22Rv1 (cell line): ENCODE measurements at regions not wholly inside any gene's neighbourhood (a gene's known extent, or its start where the extent isn't known, plus 50 kb on each side); places are given as distances from the start of the nearest gene placed in this dataset.

ENCODE experiments used
- H3K27ac ChIP-seq: fragments of 450-650 bp; 2 replicates; pipeline ENCODE4 v1.5.1; 2017
- CTCF ChIP-seq: fragments of 450-650 bp; IDR thresholded peaks from 2 replicates; pipeline ENCODE4 v1.5.1; 2017; ENCODE audit warnings: mild to moderate bottlenecking
- ZFX ChIP-seq: fragments of 450-650 bp; IDR thresholded peaks from 2 replicates; pipeline ENCODE4 v1.6.1; 2017; ENCODE audit warnings: antibody characterized with exemption, borderline replicate concordance

- TF ChIP-seq ZFX (no peak), CTCF (no peak)
- H3K27ac ChIP-seq: no peak overlapping the region
Measured at GRCh38 chr5:152942633-152943336, 537.7 kb upstream of the NMUR2 start.

GRCh38 chr5:152953788-152954483 is 536.5 kb upstream of the GRIA1 start:
- TF ChIP-seq ZFX (no peak), CTCF (no peak)
- H3K27ac ChIP-seq: no peak overlapping the region

GRCh38 chr5:152956943-152957613 is 533.4 kb upstream of the GRIA1 start:
- no peak overlapping the region for H3K27ac ChIP-seq
- no peak for TF ChIP-seq ZFX
- TF ChIP-seq CTCF: no peak

- TF ChIP-seq ZFX (no peak), CTCF (no peak)
- H3K27ac ChIP-seq: no peak overlapping the region
Measured at GRCh38 chr5:152978141-152978835, 512.2 kb upstream of the GRIA1 start.

GRCh38 chr5:152987131-152987530 is 503.3 kb upstream of the GRIA1 start:
- TF ChIP-seq CTCF: no peak
- no peak for TF ChIP-seq ZFX
- H3K27ac ChIP-seq: no peak overlapping the region

- H3K27ac ChIP-seq: no peak overlapping the region
- TF ChIP-seq ZFX (no peak), CTCF (no peak)
Measured at GRCh38 chr5:152990217-152990616, 500.3 kb upstream of the GRIA1 start.

GRCh38 chr5:152990649-152991048 is 499.8 kb upstream of the GRIA1 start:
- no peak overlapping the region for H3K27ac ChIP-seq
- no peak for TF ChIP-seq ZFX
- TF ChIP-seq CTCF: no peak
